ENCODE measurements at regions not wholly inside any gene's neighbourhood (a gene's known extent, or its start where the extent isn't known, plus 50 kb on each side); places are given as distances from the start of the nearest gene placed in this dataset.

GRCh38 chr9:101861472-101861871, 123.0 kb upstream of the GRIN3A start:
- H3K27ac ChIP-seq, result no peak overlapping the region
- no peak for TF ChIP-seq CTCF (conservative IDR thresholded peaks at IDR 0.05)

GRCh38 chr9:101860920-101861319, 122.5 kb upstream of the GRIN3A start:
- TF ChIP-seq CTCF (conservative IDR thresholded peaks at IDR 0.05), result no peak
- H3K27ac ChIP-seq, result no peak overlapping the region

GRCh38 chr9:101859620-101860019, 121.2 kb upstream of the GRIN3A start:
- no peak for TF ChIP-seq CTCF (conservative IDR thresholded peaks at IDR 0.05)
- no peak overlapping the region for H3K27ac ChIP-seq

GRCh38 chr9:101858026-101858425, 119.6 kb upstream of the GRIN3A start:
- H3K27ac ChIP-seq, result no peak overlapping the region
- TF ChIP-seq CTCF (conservative IDR thresholded peaks at IDR 0.05), result no peak

- no peak for TF ChIP-seq CTCF (conservative IDR thresholded peaks at IDR 0.05)
- H3K27ac ChIP-seq, result no peak overlapping the region
Observed at GRCh38 chr9:101849102-101849707, 110.8 kb upstream of the GRIN3A start.

GRCh38 chr9:101848485-101848919, 110.1 kb upstream of the GRIN3A start:
- no peak overlapping the region for H3K27ac ChIP-seq
- TF ChIP-seq CTCF (conservative IDR thresholded peaks at IDR 0.05), result no peak

- H3K27ac ChIP-seq, result no peak overlapping the region
- TF ChIP-seq CTCF (conservative IDR thresholded peaks at IDR 0.05), result no peak
Observed at GRCh38 chr9:101846161-101846560, 107.7 kb upstream of the GRIN3A start.
